GM12872 (cell line): ENCODE measurements at regions not wholly inside any gene's neighbourhood (a gene's known extent, or its start where the extent isn't known, plus 50 kb on each side); places are given as distances from the start of the nearest gene placed in this dataset.

Source experiments
- TF ChIP-seq, protein P1 (sequence below): IDR thresholded peaks from 3 replicates; pipeline ENCODE4 v1.5.1; 2011; ENCODE audit warnings: low read depth, mild to moderate bottlenecking, low read length, moderate library complexity; ENCODE audit not compliant: insufficient read depth

DNA sequence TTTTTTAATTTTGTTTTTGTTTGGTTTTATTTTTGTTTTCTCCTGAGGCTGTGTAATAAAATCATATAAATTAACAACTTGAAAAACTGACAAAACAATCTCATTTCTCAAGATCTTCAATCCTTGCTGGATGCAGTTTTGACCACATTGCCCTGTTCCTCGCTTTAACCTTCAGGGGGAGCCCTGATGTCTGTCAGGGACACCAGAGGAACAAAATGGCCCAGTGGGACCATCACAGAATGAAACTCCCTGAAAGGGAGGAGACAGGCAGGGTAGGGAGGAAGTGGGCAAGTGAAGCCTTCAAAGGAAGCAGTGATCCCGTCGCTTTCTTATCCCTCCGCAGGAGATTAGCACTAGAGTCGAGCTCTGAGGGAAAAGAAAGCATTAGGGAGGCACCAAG lies 274.9 kb upstream of the LDB2 start:
- TF ChIP-seq, protein P1, sequence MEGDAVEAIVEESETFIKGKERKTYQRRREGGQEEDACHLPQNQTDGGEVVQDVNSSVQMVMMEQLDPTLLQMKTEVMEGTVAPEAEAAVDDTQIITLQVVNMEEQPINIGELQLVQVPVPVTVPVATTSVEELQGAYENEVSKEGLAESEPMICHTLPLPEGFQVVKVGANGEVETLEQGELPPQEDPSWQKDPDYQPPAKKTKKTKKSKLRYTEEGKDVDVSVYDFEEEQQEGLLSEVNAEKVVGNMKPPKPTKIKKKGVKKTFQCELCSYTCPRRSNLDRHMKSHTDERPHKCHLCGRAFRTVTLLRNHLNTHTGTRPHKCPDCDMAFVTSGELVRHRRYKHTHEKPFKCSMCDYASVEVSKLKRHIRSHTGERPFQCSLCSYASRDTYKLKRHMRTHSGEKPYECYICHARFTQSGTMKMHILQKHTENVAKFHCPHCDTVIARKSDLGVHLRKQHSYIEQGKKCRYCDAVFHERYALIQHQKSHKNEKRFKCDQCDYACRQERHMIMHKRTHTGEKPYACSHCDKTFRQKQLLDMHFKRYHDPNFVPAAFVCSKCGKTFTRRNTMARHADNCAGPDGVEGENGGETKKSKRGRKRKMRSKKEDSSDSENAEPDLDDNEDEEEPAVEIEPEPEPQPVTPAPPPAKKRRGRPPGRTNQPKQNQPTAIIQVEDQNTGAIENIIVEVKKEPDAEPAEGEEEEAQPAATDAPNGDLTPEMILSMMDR = peak; percentile 20; the same call in 1 of the 3 replicates

DNA sequence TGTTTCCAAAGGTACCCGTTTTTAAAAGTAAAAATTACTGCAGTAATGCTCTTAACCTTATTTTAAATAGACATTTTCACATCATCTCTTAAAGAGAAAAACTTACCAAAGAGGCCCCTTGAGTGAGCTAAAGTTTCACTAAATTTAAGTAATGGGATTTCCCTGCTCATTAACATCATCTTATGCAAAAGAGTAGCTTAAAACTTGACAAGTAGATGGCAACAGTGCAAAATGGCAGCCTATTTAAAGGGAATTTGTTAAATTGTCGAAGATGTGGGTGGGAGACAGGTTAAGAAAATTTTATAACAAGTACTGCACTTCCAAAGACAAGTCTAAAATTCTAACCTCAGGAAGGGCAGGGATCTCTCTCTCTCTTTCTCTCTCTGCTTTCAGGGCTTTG lies 271.7 kb upstream of the LDB2 start:
- TF ChIP-seq, protein P1 = no peak

DNA sequence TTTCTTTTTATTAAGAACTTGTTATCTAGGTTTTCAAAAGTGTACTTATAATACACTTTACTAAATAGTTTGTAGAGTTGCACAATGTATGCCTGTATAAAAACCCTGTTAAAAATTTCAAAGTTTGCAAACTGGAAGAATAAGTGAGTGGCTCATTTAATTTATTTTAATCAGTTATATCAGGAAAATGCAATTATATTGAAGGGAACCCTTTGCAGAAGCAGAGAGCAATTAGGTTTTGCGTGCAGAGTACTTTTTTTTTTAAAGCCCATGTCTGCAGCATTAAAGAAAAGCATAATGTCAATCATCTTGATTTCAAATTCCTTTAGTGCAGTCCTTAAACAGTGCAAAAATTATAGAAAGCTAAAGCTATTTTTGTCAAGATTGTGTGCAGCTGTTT lies 271.3 kb upstream of the LDB2 start:
- TF ChIP-seq, protein P1 = no peak

DNA sequence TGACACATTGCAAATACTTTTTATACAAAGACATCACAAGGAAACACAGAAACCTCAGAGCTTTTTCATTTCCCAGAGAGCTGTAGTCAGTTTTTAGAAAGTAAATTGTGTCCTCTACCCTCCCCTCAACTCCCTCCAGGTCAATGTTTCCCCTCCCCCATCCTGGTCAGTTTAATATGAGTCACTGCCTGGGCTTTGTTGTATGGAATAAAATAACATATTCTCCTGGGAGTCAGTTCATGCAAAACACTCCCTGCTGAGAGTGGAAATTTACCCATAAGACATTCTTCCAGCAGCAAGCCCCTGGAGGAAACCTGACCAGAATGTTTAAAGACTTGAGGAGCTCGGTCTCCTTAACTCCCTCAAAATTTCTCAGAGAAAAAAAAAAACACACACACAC lies 270.1 kb upstream of the LDB2 start:
- TF ChIP-seq, protein P1 = no peak

DNA sequence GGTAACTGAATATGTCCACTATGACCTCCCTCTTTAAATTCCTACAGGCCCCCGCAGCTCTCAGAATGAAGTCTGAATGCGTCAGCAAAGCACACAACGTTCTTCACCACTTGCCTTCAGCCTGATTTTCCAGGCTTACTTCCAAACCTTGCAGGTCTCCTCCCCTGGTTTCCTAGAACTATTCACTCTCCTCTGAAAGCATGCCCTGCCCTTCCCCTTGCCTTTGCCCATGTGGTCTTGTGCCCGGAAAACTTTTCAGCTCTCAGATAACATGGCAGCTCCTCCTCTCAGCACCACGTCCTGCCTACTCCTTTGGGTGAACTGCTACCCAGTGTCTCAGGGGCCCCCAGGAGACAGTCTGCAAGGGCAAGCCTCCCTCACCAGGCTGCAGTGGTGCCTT lies 268.5 kb upstream of the LDB2 start:
- TF ChIP-seq, protein P1 = no peak

DNA sequence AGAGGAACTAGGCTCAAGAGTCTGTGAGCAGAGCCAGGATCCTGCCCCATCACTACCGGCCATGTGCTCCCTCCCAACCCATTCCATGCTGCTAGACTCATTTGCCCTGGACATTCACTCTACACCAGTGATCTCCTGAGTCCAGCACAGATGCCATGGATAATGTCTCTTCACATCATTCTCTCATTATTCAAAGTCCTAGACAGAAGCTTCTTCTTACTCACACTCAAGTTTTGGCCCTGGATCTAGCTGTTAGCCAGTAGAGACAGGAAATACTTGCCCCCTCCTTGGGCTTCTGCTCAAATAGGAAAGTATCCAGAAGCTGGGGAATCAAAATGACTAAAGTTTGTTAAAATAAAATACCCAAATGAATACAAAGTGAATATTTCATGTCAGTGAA lies 266.8 kb upstream of the LDB2 start:
- TF ChIP-seq, protein P1 = no peak

DNA sequence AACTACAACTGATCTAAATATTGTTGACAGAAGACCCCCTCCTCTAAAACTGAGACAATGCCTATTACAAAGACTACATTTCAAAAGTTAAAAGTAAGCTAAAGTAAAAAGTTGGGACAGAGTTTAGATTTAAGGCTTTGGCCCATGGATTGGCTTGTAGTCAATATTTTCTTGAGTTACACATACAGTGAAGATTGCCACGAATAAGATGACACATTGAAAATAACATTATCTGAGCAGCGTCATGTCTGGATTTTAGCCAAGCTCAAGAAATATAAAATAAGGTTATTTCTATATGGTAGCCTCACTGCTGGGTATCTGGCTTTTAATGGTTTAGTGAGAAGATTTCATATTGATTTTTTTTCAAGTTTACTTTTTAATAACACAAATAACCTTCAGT lies 266.2 kb upstream of the LDB2 start:
- TF ChIP-seq, protein P1 = no peak
